Glutamatergic neuron (in vitro differentiated cells): ENCODE measurements at regions not wholly inside any gene's neighbourhood (a gene's known extent, or its start where the extent isn't known, plus 50 kb on each side); places are given as distances from the start of the nearest gene placed in this dataset.

Experiments used
- DNase-seq: peaks from one replicate; pipeline ENCODE4 v3.0.0; 2022
- H3K27ac Mint-ChIP-seq: one replicate; pipeline ENCODE4 v1.8.0; 2020; ENCODE audit warnings: mild to moderate bottlenecking, mixed read lengths, inconsistent platforms; ENCODE audit not compliant: unreplicated experiment
- H3K27me3 Mint-ChIP-seq: one replicate; pipeline ENCODE4 v1.8.0; 2020; ENCODE audit warnings: mild to moderate bottlenecking, moderate library complexity, mixed read lengths, inconsistent platforms; ENCODE audit not compliant: unreplicated experiment
- H3K36me3 Mint-ChIP-seq: one replicate; pipeline ENCODE4 v1.8.0; 2020; ENCODE audit warnings: mild to moderate bottlenecking, mixed read lengths, inconsistent platforms; ENCODE audit not compliant: unreplicated experiment
- H3K4me1 Mint-ChIP-seq: one replicate; pipeline ENCODE4 v1.8.0; 2020; ENCODE audit warnings: mild to moderate bottlenecking, low read depth, mixed read lengths, inconsistent platforms; ENCODE audit not compliant: unreplicated experiment
- H3K4me3 Mint-ChIP-seq: one replicate; pipeline ENCODE4 v1.8.0; 2020; ENCODE audit warnings: mild to moderate bottlenecking, mixed read lengths, inconsistent platforms; ENCODE audit not compliant: unreplicated experiment
- H3K9me3 Mint-ChIP-seq: one replicate; pipeline ENCODE4 v1.8.0; 2020; ENCODE audit warnings: mild to moderate bottlenecking, moderate library complexity, mixed read lengths, inconsistent platforms; ENCODE audit not compliant: unreplicated experiment
- CTCF ChIP-seq: fragments of 200-600 bp; sonication (generic); IDR thresholded peaks from one replicate; pipeline ENCODE4 v1.5.0; 2021; ENCODE audit not compliant: partially characterized antibody, unreplicated experiment

GRCh38 chr2:52253416-52253980, 1221.6 kb upstream of the NRXN1 start:
- H3K36me3 Mint-ChIP-seq = no peaks in the 10 kb centered on the region
- no peaks in the 10 kb centered on the region for H3K9me3 Mint-ChIP-seq
- H3K27me3 Mint-ChIP-seq = no peaks in the 10 kb centered on the region
- DNase-seq = no peak
- H3K4me3 Mint-ChIP-seq = no peak overlapping the region
- H3K4me1 Mint-ChIP-seq = no peaks in the 10 kb centered on the region
- no peak overlapping the region for H3K27ac Mint-ChIP-seq
- TF ChIP-seq CTCF = no peak

GRCh38 chr2:52238782-52239181, 1206.8 kb upstream of the NRXN1 start:
- H3K27me3 Mint-ChIP-seq = no peaks in the 10 kb centered on the region
- H3K36me3 Mint-ChIP-seq = no peaks in the 10 kb centered on the region
- TF ChIP-seq CTCF = no peak
- H3K4me1 Mint-ChIP-seq = no peaks in the 10 kb centered on the region
- no peak overlapping the region for H3K27ac Mint-ChIP-seq
- no peak overlapping the region for H3K4me3 Mint-ChIP-seq
- no peaks in the 10 kb centered on the region for H3K9me3 Mint-ChIP-seq
- DNase-seq = no peak

- no peak overlapping the region for H3K27ac Mint-ChIP-seq
Measured at GRCh38 chr2:52222128-52222527, 1190.2 kb upstream of the NRXN1 start.

GRCh38 chr2:52220393-52220792, 1188.5 kb upstream of the NRXN1 start:
- Mint-ChIP-seq H3K36me3 (no peaks in the 10 kb centered on the region), H3K27me3 (no peaks in the 10 kb centered on the region), H3K9me3 (no peaks in the 10 kb centered on the region), H3K4me3 (no peak overlapping the region), H3K4me1 (no peaks in the 10 kb centered on the region), H3K27ac (no peak overlapping the region)
- no peak for TF ChIP-seq CTCF
- no peak for DNase-seq

More at GRCh38 chr2:52222128-52222527, 1190.2 kb upstream of the NRXN1 start:
- no peaks in the 10 kb centered on the region for H3K36me3 Mint-ChIP-seq
- TF ChIP-seq CTCF = no peak
- no peak overlapping the region for H3K4me3 Mint-ChIP-seq
- H3K9me3 Mint-ChIP-seq = no peaks in the 10 kb centered on the region
- DNase-seq = no peak
- no peaks in the 10 kb centered on the region for H3K4me1 Mint-ChIP-seq
- H3K27me3 Mint-ChIP-seq = no peaks in the 10 kb centered on the region

- Mint-ChIP-seq H3K27ac (no peak overlapping the region), H3K9me3 (no peaks in the 10 kb centered on the region), H3K4me3 (no peak overlapping the region), H3K4me1 (no peaks in the 10 kb centered on the region), H3K36me3 (no peaks in the 10 kb centered on the region), H3K27me3 (no peaks in the 10 kb centered on the region)
- no peak for TF ChIP-seq CTCF
- no peak for DNase-seq
Measured at GRCh38 chr2:52210611-52211010, 1178.7 kb upstream of the NRXN1 start.
